IMR-90 (cell line): ENCODE measurements at regions not wholly inside any gene's neighbourhood (a gene's known extent, or its start where the extent isn't known, plus 50 kb on each side); places are given as distances from the start of the nearest gene placed in this dataset.

ENCODE experiments used
- ATAC-seq: fragments of 200-7000 bp; cut with Tn5 transposase; 2 replicates; pipeline ENCODE4 v1.9.1; 2020; ENCODE audit warnings: low read depth, mild to moderate bottlenecking, moderate library complexity
- BruUV-seq: library from RNA; stranded (reverse); fragments of 400-500 nt; replicated peaks from 2 replicates; lab custom pipeline; 2021; lab: Mats Ljungman, UMichigan
- CTCF ChIA-PET: fragments of 300-600 bp; formaldehyde crosslinking; extraction: SDS; loops from one replicate; lab custom pipeline; 2021; ENCODE audit warnings: antibody characterized with exemption; lab: Yijun Ruan, JAX
- POLR2A ChIA-PET: fragments of 300-600 bp; sonication (Branson Sonifier 250); formaldehyde crosslinking; loops from one replicate; lab custom pipeline; 2022; ENCODE audit warnings: antibody characterized with exemption; ENCODE audit not compliant: unreplicated experiment; lab: Charles Lee
- DNase-seq: peaks from one replicate; pipeline ENCODE4 v3.0.0; 2013
- H2AFZ ChIP-seq: replicated peaks from 2 replicates; pipeline ENCODE3; 2013; ENCODE audit warnings: low read length, mild to moderate bottlenecking; ENCODE audit not compliant: poor library complexity
- H2AK5ac ChIP-seq: 2 replicates; pipeline ENCODE4 v1.6.1; 2013; ENCODE audit warnings: low read depth, low read length, inconsistent platforms
- H2AK9ac ChIP-seq: replicated peaks from 2 replicates; pipeline ENCODE3; 2013; ENCODE audit warnings: mild to moderate bottlenecking, low read depth, low read length, moderate library complexity; ENCODE audit not compliant: poor library complexity
- H2BK120ac ChIP-seq: 2 replicates; pipeline ENCODE4 v1.6.1; 2013; ENCODE audit warnings: low read depth, low read length, inconsistent platforms
- H2BK15ac ChIP-seq: 3 replicates; pipeline ENCODE4 v1.6.1; 2013; ENCODE audit warnings: low read depth, low read length, inconsistent platforms
- H2BK20ac ChIP-seq: 2 replicates; pipeline ENCODE4 v1.6.1; 2013; ENCODE audit warnings: low read depth, mild to moderate bottlenecking, inconsistent platforms, low read length, moderate library complexity
- H2BK5ac ChIP-seq: 2 replicates; pipeline ENCODE4 v1.6.1; 2013; ENCODE audit warnings: mild to moderate bottlenecking, low read depth, low read length, inconsistent platforms; ENCODE audit not compliant: poor library complexity, severe bottlenecking
- H3K14ac ChIP-seq: replicated peaks from 2 replicates; pipeline ENCODE4 v1.6.1; 2013; ENCODE audit warnings: low read depth, low read length, inconsistent platforms
- H3K18ac ChIP-seq: 2 replicates; pipeline ENCODE4 v1.6.1; 2013; ENCODE audit warnings: low read depth, low read length, control low read depth
- H3K23ac ChIP-seq: 2 replicates; pipeline ENCODE4 v1.6.1; 2013; ENCODE audit warnings: low read depth, low read length, inconsistent platforms
- H3K27ac ChIP-seq: 2 replicates; pipeline ENCODE4 v1.5.1; 2013; ENCODE audit warnings: mild to moderate bottlenecking, control low read depth, low read length; ENCODE audit not compliant: insufficient read depth
- H3K27me3 ChIP-seq: 2 replicates; pipeline ENCODE4 v1.6.1; 2013; ENCODE audit warnings: low read length; ENCODE audit not compliant: control insufficient read depth, insufficient read depth
- H3K36me3 ChIP-seq: 2 replicates; pipeline ENCODE4 v1.6.1; 2013; ENCODE audit warnings: low read length, mixed read lengths; ENCODE audit not compliant: control insufficient read depth, insufficient read depth
- H3K4ac ChIP-seq: 2 replicates; pipeline ENCODE4 v1.6.1; 2013; ENCODE audit warnings: low read depth, low read length, inconsistent platforms
- H3K4me1 ChIP-seq: 2 replicates; pipeline ENCODE4 v1.6.1; 2013; ENCODE audit warnings: low read length, mixed read lengths; ENCODE audit not compliant: control insufficient read depth, insufficient read depth
- H3K4me2 ChIP-seq: 2 replicates; pipeline ENCODE4 v1.6.1; 2013; ENCODE audit warnings: low read depth, mild to moderate bottlenecking, control low read depth, low read length, moderate library complexity
- H3K4me3 ChIP-seq: 2 replicates; pipeline ENCODE4 v1.5.1; 2013; ENCODE audit warnings: low read depth, mild to moderate bottlenecking, control low read depth, low read length, moderate library complexity; ENCODE audit not compliant: insufficient read depth
- H3K56ac ChIP-seq: 2 replicates; pipeline ENCODE4 v1.6.1; 2013; ENCODE audit warnings: low read length, inconsistent platforms; ENCODE audit not compliant: insufficient read depth; ENCODE audit errors: extremely low read depth
- H3K79me1 ChIP-seq, 2 experiments: 2 replicates each; pipeline ENCODE4 v1.6.1; 2013; ENCODE audit warnings: low read length in 2 of 2, inconsistent platforms in 1 of 2, low read depth in 1 of 2
- H3K9ac ChIP-seq: 2 replicates; pipeline ENCODE4 v1.6.1; 2013; ENCODE audit warnings: low read depth, low read length, control low read depth
- H3K9me1 ChIP-seq: 2 replicates; pipeline ENCODE4 v1.6.1; 2013; ENCODE audit warnings: low read length, inconsistent platforms; ENCODE audit not compliant: insufficient read depth
- H3K9me3 ChIP-seq: 2 replicates; pipeline ENCODE4 v1.6.1; 2013; ENCODE audit warnings: low read length; ENCODE audit not compliant: control insufficient read depth, insufficient read depth
- H4K20me1 ChIP-seq: 2 replicates; pipeline ENCODE4 v1.6.1; 2013; ENCODE audit warnings: low read length, inconsistent platforms; ENCODE audit not compliant: insufficient read depth
- H4K5ac ChIP-seq: 2 replicates; pipeline ENCODE4 v1.6.1; 2013; ENCODE audit warnings: mild to moderate bottlenecking, low read depth, low read length, control low read depth
- H4K8ac ChIP-seq, 2 experiments: 2 replicates each; pipeline ENCODE4 v1.6.1; 2013; ENCODE audit warnings: low read depth in 2 of 2, low read length in 2 of 2, control low read depth in 1 of 2, inconsistent platforms in 1 of 2
- H4K91ac ChIP-seq: 2 replicates; pipeline ENCODE4 v1.6.1; 2013; ENCODE audit warnings: low read depth, low read length, inconsistent platforms; ENCODE audit not compliant: insufficient read depth
- BHLHE40 ChIP-seq: fragments of 150-350 bp; IDR thresholded peaks from 2 replicates; pipeline ENCODE4 v1.6.1; 2016; ENCODE audit warnings: mild to moderate bottlenecking, low read depth, low read length
- CEBPB ChIP-seq: IDR thresholded peaks from 2 replicates; pipeline ENCODE4 v1.6.1; 2012; ENCODE audit warnings: low read depth, low read length, improper control_type of control experiment
- CHD1 ChIP-seq: IDR thresholded peaks from 2 replicates; pipeline ENCODE4 v1.6.1; 2012; ENCODE audit warnings: low read depth, low read length, improper control_type of control experiment
- FOS ChIP-seq: fragments of 150-350 bp; IDR thresholded peaks from 2 replicates; pipeline ENCODE4 v1.6.1; 2016; ENCODE audit warnings: low read depth, low read length
- MAFK ChIP-seq: IDR thresholded peaks from 2 replicates; pipeline ENCODE4 v1.6.1; 2012; ENCODE audit warnings: low read depth, low read length, improper control_type of control experiment
- MAZ ChIP-seq: IDR thresholded peaks from 2 replicates; pipeline ENCODE4 v1.6.1; 2012; ENCODE audit warnings: low read depth, mild to moderate bottlenecking, low read length, improper control_type of control experiment, moderate library complexity, borderline replicate concordance
- MXI1 ChIP-seq: IDR thresholded peaks from 2 replicates; pipeline ENCODE4 v1.6.1; 2012; ENCODE audit warnings: low read depth, mild to moderate bottlenecking, low read length, moderate library complexity, borderline replicate concordance
- NFE2L2 ChIP-seq: fragments of 150-350 bp; IDR thresholded peaks from 2 replicates; pipeline ENCODE4 v1.6.1; 2016; ENCODE audit warnings: low read depth, mild to moderate bottlenecking, low read length
- POLR2A ChIP-seq: IDR thresholded peaks from 2 replicates; pipeline ENCODE4 v1.6.1; 2012; ENCODE audit warnings: mild to moderate bottlenecking, low read depth, low read length
- RAD21 ChIP-seq: IDR thresholded peaks from 2 replicates; pipeline ENCODE4 v1.6.1; 2012; ENCODE audit warnings: low read length, improper control_type of control experiment
- RCOR1 ChIP-seq: IDR thresholded peaks from 2 replicates; pipeline ENCODE4 v1.6.1; 2012; ENCODE audit warnings: mild to moderate bottlenecking, low read length, improper control_type of control experiment; ENCODE audit not compliant: insufficient replicate concordance
- RFX5 ChIP-seq: IDR thresholded peaks from 2 replicates; pipeline ENCODE4 v1.8.0; 2012; ENCODE audit warnings: low read depth, mild to moderate bottlenecking, low read length, moderate library complexity
- SMC3 ChIP-seq: fragments of 150-350 bp; IDR thresholded peaks from 2 replicates; pipeline ENCODE4 v1.6.1; 2016; ENCODE audit warnings: low read depth, mild to moderate bottlenecking, antibody characterized with exemption, low read length, moderate library complexity
- WGBS, 2 experiments: methylation state at CpG; one replicate each; pipeline versions ENCODE4 v1.1.5 to v1.1.7; 2013; ENCODE audit warnings: missing lambda C conversion rate in 2 of 2; ENCODE audit not compliant: insufficient read length in 1 of 2; ENCODE audit errors: extremely low coverage in 2 of 2; 5-methylcytosine and 5-hydroxymethylcytosine counted together
- dilution Hi-C: fragments of 300-500 bp; cut with HindIII; formaldehyde crosslinking; loops from one replicate; pipeline ENCODE4 v1.14.3; 2018; ENCODE audit warnings: low sequenced_read_pairs; ENCODE audit not compliant: unreplicated experiment
- in situ Hi-C: fragments of 300-500 bp; cut with MboI; formaldehyde crosslinking; loops from 3 replicates; pipeline ENCODE4 v1.14.3; 2019; ENCODE audit warnings: low sequenced_read_pairs, inconsistent platforms, mixed read lengths
- intact Hi-C: fragments of 100-400 bp; cut with micrococcal nuclease; formaldehyde crosslinking; loops from 2 replicates; pipeline ENCODE4 v1.10.0; 2022
- TF ChIP-seq, protein P1 (sequence below): fragments of 150-350 bp; IDR thresholded peaks from 2 replicates; pipeline ENCODE4 v1.6.1; 2016; ENCODE audit warnings: low read depth, mild to moderate bottlenecking, low read length, moderate library complexity, borderline replicate concordance
- TF ChIP-seq, protein P2 (sequence below): fragments of 150-350 bp; IDR thresholded peaks from 2 replicates; pipeline ENCODE4 v1.6.1; 2017; ENCODE audit warnings: mild to moderate bottlenecking, antibody characterized with exemption, low read length, low read depth
- TF ChIP-seq, protein P3 (sequence below): conservative IDR thresholded peaks from 2 replicates; pipeline ENCODE4 v1.5.1; 2012; ENCODE audit warnings: mild to moderate bottlenecking, low read depth, low read length, improper control_type of control experiment

DNA sequence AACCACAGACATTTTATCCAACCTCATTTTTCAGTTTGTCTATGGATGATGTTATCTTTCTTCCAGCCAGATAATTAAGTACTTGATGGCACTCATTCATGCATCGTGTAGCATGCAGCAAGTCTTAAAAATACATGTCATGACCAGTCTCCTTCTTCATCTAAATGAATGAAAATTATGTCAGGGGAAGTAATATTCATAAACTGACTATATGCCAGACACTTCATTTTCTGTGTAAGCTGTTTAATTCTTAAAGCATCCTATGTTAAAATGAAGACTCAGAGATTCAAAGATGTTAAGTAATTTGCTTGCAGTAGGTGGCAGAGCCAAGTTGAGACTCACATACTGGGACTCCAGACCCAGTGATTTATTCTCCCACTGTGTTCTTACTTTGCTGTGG is 181.7 kb upstream of the CD180 start:
- in situ Hi-C loops (no loop called here), intact Hi-C loops (no loop called here), dilution Hi-C loops (no loop called here)
- no peak overlapping the region for H3K23ac ChIP-seq
- H4K8ac ChIP-seq, result no peak overlapping the region
- H3K18ac ChIP-seq, result no peak overlapping the region
- ATAC-seq, result no peak
- no peaks in the 10 kb centered on the region for H3K79me1 ChIP-seq
- no peak overlapping the region for H4K91ac ChIP-seq
- H2BK5ac ChIP-seq, result no peak overlapping the region
- no peak overlapping the region for H3K4ac ChIP-seq
- no peaks in the 10 kb centered on the region for H3K4me1 ChIP-seq
- H2BK20ac ChIP-seq, result no peak overlapping the region
- H3K9ac ChIP-seq, result no peak overlapping the region
- no TSS peak for BruUV-seq
- no peak overlapping the region for H2AFZ ChIP-seq
- no peak overlapping the region for H3K27ac ChIP-seq
- H4K20me1 ChIP-seq, result no peaks in the 10 kb centered on the region
- H3K36me3 ChIP-seq, result no peaks in the 10 kb centered on the region
- no peaks in the 10 kb centered on the region for H3K9me1 ChIP-seq
- TF ChIP-seq MXI1, result no peak
- TF ChIP-seq, protein P1, sequence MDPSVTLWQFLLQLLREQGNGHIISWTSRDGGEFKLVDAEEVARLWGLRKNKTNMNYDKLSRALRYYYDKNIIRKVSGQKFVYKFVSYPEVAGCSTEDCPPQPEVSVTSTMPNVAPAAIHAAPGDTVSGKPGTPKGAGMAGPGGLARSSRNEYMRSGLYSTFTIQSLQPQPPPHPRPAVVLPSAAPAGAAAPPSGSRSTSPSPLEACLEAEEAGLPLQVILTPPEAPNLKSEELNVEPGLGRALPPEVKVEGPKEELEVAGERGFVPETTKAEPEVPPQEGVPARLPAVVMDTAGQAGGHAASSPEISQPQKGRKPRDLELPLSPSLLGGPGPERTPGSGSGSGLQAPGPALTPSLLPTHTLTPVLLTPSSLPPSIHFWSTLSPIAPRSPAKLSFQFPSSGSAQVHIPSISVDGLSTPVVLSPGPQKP, result no peak
- TF ChIP-seq FOS, result no peak
- no peak for TF ChIP-seq MAZ
- TF ChIP-seq MAFK, result no peak
- no peak for TF ChIP-seq POLR2A
- TF ChIP-seq, protein P2, sequence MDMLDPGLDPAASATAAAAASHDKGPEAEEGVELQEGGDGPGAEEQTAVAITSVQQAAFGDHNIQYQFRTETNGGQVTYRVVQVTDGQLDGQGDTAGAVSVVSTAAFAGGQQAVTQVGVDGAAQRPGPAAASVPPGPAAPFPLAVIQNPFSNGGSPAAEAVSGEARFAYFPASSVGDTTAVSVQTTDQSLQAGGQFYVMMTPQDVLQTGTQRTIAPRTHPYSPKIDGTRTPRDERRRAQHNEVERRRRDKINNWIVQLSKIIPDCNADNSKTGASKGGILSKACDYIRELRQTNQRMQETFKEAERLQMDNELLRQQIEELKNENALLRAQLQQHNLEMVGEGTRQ, result no peak
- TF ChIP-seq RFX5, result no peak
- TF ChIP-seq CEBPB, result no peak
- TF ChIP-seq, protein P3, sequence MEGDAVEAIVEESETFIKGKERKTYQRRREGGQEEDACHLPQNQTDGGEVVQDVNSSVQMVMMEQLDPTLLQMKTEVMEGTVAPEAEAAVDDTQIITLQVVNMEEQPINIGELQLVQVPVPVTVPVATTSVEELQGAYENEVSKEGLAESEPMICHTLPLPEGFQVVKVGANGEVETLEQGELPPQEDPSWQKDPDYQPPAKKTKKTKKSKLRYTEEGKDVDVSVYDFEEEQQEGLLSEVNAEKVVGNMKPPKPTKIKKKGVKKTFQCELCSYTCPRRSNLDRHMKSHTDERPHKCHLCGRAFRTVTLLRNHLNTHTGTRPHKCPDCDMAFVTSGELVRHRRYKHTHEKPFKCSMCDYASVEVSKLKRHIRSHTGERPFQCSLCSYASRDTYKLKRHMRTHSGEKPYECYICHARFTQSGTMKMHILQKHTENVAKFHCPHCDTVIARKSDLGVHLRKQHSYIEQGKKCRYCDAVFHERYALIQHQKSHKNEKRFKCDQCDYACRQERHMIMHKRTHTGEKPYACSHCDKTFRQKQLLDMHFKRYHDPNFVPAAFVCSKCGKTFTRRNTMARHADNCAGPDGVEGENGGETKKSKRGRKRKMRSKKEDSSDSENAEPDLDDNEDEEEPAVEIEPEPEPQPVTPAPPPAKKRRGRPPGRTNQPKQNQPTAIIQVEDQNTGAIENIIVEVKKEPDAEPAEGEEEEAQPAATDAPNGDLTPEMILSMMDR, result no peak
- no peak for TF ChIP-seq BHLHE40
- no peak for TF ChIP-seq SMC3
- TF ChIP-seq RCOR1, result no peak
- TF ChIP-seq CHD1, result no peak
- TF ChIP-seq NFE2L2, result no peak
- no peak for TF ChIP-seq RAD21
- POLR2A ChIA-PET, result no interaction called here
- no peak overlapping the region for H2AK9ac ChIP-seq
- no peaks in the 10 kb centered on the region; the same call in none of the 2 replicates for H3K27me3 ChIP-seq
- no peak overlapping the region for H2AK5ac ChIP-seq
- no peak overlapping the region for H3K14ac ChIP-seq
- no peak overlapping the region for H3K4me3 ChIP-seq
- H2BK120ac ChIP-seq, result no peak overlapping the region
- no peak overlapping the region for H3K4me2 ChIP-seq
- CTCF ChIA-PET, result no interaction called here
- no peak overlapping the region for H4K5ac ChIP-seq
- DNase-seq, result no peak
- H3K9me3 ChIP-seq, result no peaks in the 10 kb centered on the region
- H2BK15ac ChIP-seq, result no peak overlapping the region
- H3K56ac ChIP-seq, result no peak overlapping the region
- WGBS, 2 experiments, result no CpG with 5 or more reads among the region's 1 CpG
